GM21381 (cell line): ENCODE measurements at regions not wholly inside any gene's neighbourhood (a gene's known extent, or its start where the extent isn't known, plus 50 kb on each side); places are given as distances from the start of the nearest gene placed in this dataset.
"Not testable (repeated sequence)": the region's sequence is repeated elsewhere in the genome, so short reads cannot be mapped to it uniquely, and the experiment has no call there.

ENCODE experiments used
- ATAC-seq: cut with Tn5 transposase; IDR thresholded peaks from one replicate; pipeline ENCODE4 v1.9.1; 2021; ENCODE audit warnings: mild to moderate bottlenecking, moderate library complexity; ENCODE audit not compliant: unreplicated experiment

DNA sequence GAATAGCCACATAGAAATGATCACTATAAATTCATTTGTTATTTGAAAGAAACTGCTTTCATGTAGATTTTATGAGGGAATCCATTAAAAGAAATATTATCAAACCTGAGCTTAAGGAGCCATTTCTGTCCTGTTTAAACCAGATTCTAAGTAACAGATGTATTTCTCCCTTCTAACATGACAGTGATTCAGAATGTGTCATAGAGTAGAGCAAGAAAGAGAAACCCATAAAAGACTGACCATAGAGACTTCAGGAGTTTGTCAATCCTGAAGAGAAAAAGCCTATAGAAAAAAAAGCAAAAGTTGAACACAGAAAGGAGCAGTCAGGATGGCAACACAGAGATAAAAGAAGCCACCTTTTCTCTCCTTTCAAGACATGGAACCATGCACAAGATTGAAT, 390.6 kb downstream of the PRIM2 start:
- not testable (repeated sequence) for ATAC-seq

DNA sequence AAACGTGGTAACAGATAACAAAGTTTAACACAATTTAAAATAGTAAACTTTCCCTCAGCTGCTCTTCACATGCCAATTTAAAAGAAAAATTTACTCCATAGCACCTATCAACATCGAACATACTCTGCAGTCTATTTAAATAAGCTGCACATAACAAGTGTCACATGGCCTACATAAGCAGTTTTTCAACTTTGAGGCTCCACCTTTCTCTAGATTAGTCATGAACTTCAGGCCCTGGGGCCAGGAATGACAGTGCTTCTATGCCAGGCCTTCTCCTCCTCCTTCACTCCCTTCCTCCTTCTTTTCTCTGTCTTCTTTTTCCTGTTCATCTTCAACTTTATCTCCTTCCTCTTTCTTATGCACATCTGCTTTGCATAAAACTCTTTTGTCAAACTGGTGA, 405.1 kb downstream of the PRIM2 start:
- ATAC-seq = not testable (repeated sequence)

DNA sequence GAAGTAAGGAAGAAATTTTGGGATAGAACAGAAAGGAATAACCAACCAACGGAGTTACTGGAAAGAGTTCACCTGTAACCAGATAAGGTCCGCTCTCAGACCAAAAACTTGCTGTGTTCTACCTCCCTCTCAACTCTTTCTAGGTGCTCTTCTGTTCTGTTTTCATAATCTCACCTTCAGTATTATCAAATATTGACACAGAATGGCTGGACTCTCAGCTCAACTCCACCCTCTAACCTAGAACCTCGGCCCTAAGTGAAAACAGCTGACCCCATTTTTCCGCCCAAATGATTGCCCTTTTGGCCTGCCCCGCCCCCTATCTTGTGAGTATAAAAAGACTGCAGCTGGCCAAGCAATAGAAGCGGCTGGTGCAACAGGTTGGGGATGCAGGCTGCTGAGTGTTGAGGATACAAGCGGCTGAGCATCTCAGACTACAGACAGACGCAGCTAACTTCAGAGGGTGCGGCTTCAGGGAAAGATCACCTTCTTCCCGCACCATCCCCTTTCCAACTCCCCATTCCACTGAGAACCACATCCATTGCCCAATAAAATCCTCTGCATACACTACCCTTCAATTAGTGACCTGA, 406.5 kb downstream of the PRIM2 start:
- ATAC-seq = not testable (repeated sequence)

DNA sequence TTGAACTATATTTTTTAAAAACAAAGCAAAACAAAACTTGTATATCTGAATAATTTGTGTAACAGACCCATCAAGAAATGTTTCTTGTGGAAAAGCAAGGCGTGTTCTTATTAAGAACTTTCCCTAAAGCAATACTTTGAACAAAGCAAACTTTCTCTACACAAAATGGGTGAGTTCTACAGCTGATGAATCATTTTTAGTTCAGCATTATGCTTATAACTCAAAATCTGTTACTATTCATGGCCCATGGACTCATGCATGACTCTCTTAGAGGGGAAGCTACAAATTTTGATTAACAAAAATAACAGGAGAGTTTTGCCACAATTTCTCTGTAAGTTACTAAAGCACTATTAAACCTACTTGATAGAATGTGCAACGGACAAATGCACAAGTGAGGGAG, 412.0 kb downstream of the PRIM2 start:
- ATAC-seq = not testable (repeated sequence)

DNA sequence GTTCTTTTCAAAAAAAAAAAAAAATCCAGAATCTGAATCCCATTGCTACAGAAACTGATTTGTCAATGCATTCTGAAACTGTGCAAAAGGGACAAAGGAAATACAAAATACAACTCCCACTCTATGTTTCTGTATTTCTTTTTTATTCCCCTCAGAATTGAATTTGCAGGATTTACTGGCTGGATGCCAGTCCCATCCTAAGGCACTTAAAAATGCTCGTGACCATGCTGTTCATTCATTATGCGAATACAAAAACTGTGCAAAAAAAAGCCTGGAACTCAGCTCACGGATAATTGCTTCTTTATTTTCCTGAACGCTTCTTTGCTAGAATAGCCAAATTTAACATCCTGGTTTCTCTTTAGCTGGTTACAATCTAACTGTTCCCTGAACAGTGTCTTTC, 413.3 kb downstream of the PRIM2 start:
- ATAC-seq = not testable (repeated sequence)

DNA sequence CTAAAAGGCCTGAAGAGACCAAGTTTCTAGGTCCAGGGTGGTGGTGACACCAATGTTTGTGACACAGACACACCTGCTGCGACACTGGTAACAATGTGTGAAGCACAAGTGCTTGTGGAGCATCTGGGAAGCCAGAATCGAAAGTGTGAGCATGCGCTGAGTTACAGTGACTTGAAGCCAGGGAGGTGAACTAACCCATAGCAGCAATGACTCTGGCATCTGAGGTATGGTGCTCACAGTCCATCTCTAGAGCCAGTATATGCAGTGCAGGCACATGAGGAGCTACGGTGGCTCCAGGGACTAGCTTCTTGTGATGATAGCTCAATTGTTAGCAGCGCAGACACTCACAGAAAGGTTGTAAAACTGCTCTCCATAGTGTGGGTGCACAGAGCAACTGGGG, 430.3 kb downstream of the PRIM2 start:
- not testable (repeated sequence) for ATAC-seq

DNA sequence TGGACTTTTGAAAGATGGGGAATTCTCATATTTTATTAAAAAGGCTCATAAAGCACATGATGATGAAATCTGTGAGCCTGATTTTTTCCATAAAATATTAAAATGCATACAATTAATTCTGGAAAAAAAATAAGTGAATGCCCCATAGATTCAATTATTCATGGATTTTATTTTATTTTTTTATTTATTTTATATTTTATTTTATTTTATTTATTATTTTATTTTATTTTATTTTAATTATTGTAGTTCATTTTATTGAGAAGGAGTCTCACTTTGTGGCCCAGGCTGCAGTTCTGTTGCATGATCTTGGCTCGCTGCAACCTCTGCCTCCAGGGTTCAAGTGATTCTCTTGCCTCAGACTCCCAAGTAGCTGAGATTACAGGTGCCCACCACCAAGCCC, 442.4 kb downstream of the PRIM2 start:
- ATAC-seq = not testable (repeated sequence)

DNA sequence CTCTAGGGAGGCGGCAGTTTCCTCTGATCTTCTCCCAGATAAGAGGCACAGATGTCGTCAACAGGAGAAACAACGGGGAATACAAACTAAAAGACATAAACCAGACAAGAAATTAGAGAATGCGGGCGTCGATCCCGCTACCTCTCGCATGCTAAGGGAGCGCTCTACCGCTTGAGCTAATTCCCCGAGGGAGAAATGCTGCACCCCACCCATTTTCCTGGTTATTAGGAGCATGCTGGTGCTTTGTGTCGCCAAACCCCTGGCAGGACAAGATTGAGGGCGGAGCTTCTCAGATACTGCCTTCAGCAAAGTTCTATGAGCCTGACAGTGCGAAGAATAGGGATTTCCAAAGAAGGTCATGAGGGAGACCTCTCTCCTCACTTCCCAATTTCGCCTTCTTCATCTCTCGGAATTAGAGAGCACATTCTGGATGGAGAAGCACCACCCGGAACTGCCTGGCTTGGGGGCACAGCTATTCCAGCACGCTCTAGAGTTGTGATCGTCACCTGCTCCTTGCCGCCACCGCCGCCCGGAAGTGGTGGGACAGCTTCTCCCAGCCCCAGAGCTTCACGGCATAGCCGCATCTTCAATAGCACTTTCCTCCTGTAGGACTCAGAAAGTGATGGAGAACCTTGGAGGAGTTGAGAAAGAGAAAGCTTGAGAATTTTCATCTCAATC, 475.4 kb downstream of the PRIM2 start:
- not testable (repeated sequence) for ATAC-seq

DNA sequence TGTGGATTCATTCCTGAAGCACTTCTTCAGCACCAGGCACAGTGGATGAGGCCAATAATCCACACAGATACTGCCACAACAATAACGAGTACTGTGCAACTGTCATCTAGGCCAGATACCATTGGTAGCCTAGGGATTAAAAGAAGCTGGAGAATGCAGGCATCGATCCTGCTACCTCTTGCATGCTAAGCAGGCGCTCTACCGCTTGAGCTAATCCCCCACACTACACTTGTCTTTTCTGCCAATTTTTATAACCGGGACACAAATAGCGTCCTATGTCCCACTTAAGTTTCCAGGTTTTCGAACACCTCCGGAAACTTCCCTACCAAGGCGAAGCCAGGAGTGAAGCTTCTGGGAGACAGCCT, 475.9 kb downstream of the PRIM2 start:
- not testable (repeated sequence) for ATAC-seq

DNA sequence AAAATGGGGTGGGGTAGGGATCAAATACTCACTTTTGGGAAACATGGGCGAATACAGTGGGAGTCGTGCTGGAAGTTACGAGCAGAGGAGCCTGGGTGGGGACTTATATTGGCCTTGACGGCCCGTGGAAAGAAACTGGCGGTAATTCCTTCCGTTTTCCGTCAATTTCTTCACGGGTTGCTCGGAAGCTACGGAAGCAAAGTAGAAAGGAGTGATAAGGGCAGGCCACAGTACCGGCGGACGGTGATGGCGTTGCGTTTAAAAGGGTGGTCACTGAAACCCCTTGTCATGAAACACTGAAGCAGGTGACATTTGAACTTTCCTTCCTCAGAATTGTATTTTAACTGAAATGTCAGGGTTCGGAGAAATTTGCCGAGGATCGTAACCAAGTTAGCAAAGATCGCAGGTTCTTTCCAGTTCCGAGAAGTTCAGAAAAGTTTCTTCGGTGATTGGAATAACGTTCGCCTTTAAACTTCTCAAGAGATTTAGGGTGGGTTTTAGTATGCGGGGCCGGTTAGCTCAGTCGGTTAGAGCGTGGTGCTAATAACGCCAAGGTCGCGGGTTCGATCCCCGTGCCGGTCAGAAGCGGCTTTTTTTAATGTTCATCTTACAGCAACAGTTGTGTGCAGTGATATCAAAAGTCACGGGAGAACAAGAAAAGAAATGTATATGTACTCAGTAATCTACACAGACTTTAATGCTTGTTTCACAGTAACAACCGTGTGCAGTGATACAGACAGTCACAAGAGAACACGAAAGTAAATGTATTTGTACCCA, 482.5 kb downstream of the PRIM2 start:
- ATAC-seq = not testable (repeated sequence)

DNA sequence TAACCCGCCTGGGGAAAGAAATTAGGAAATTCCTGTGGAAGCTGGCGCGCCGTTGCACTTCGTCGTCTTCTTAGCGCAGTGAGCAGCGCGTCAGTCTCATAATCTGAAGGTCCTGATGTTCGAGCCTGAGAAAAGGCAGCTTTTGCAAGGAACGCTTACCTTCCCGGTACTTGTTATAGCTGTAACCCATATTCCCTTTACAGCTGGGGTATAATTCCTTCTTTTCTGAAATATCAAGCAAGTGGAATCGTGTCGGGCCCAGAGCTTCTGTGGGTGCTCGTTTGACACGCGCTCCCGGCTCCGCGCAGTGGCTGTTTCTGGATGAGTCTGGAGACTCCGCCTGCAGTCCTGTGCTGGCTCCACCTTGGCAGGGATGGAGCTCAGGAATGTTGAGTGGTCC, 491.2 kb downstream of the PRIM2 start:
- not testable (repeated sequence) for ATAC-seq

DNA sequence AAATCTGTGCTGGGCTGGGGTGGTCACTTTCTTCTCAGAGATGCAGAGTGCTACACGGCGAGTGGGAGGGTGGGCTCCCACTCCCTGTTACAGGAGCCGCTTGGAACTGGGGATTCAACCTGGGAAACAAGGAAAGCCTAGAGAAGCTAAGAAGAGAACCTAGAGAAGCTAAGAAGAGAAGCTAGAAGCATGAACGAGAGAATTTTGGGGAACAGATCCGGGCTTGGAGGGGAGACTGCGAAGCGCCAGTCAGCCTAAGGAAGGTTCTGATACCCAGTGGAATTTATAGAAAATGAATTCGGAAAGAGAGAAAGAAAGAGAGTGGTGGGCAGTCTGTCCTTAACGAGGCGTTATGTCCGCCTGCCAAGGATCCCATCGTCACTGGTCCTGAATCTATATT, 492.0 kb downstream of the PRIM2 start:
- ATAC-seq = not testable (repeated sequence)

DNA sequence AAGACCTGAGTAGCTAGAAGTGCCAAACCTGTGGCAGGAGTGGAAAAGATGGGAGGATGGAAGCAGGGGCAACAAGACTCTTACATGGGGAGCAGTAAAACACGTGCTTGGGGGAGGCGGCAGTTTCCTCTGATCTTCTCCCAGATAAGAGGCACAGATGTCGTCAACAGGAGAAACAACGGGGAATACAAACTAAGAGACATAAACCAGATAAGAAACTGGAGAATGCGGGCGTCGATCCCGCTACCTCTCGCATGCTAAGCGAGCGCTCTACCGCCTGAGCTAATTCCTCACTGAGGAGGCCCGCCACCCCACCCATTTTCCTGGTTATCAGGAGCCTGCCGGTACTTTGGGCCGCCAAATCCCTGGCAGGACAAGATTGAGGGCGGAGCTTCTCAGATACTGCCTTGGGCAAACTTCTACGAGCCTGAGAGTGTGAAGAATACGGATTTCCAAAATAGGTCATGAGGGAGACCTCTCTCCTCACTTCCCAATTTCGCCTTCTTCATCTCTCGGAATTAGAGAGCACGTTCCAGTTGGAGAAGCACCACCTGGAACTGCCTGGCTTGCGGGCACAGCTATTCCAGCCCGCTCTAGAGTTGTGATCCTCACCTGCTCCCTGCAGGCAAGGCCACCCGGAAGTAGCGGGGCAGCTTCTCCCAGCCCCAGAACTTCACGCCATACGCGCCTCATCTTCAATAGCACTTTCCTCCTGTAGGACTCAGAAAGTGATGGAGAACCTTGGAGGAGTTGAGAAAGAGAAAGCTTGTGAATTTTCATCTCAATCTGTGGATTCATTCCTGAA, 496.0 kb downstream of the PRIM2 start:
- ATAC-seq = not testable (repeated sequence)

DNA sequence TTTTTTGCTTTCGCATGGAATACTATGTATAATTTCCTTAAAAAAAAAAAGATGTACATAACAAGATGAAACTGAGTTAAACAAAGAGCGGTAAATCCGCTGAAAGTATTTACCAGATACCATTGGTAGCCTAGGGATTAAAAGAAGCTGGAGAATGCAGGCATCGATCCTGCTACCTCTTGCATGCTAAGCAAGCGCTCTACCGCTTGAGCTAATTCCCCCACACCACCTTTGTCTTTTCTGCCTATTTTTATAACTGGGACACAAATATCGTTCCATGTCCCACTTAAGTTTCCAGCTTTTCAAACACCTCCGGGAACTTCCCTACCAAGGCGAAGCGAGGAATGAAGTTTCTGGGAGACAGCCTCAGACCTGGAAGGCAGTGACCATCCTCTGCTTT, 498.4 kb downstream of the PRIM2 start:
- not testable (repeated sequence) for ATAC-seq

DNA sequence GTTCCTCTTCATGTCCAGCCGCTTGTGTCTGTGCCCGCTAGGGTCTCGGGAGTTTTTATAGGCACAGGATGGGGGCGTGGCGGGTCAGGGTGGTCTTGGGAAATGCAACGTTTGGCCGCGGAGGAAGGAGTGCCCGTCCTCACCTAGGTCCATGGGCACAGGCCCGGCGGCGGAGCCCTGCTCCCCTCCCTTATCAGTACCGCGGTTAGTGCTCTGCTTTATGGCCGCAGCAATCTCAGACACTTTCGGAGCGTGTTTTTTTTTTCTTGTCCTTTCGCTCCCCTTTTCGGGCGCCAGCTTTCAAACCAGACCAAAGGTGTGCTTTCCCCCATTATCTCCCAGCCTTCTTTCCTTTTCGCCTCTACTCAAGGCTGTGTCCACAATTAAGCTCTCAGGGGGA, 503.9 kb downstream of the PRIM2 start:
- ATAC-seq = not testable (repeated sequence)

DNA sequence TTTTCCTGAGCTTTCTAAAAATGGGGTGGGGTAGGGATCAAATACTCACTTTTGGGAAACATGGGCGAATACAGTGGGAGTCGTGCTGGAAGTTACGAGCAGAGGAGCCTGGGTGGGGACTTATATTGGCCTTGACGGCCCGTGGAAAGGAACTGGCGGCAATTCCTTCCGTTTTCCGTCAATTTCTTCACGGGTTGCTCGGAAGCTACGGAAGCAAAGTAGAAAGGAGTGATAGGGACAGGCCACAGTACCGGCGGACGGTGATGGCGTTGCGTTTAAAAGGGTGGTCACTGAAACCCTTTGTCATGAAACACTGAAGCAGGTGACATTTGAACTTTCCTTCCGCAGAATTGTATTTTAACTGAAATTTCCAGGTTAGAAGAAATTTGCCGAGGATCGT, 505.0 kb downstream of the PRIM2 start:
- not testable (repeated sequence) for ATAC-seq

DNA sequence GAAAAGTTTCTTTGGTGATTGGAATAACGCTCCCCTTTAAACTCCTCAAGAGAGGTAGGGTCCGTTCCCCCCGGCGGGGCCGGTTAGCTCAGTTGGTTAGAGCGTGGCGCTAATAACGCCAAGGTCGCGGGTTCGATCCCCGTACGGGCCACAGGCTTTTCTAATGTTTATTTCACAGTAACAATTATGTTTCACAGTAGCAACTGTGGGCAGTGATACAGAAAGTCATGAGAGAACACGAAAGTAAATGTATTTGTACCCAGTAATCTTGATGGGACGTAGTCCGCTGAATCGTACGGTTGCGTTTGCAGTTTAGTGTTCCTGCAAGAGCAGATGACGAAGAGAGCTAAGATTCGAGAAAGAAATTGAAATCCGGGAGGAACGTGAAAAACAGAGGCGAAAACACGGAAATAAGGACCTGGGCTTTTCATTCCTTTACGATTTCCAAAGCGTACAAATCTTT, 505.5 kb downstream of the PRIM2 start:
- no peak for ATAC-seq

DNA sequence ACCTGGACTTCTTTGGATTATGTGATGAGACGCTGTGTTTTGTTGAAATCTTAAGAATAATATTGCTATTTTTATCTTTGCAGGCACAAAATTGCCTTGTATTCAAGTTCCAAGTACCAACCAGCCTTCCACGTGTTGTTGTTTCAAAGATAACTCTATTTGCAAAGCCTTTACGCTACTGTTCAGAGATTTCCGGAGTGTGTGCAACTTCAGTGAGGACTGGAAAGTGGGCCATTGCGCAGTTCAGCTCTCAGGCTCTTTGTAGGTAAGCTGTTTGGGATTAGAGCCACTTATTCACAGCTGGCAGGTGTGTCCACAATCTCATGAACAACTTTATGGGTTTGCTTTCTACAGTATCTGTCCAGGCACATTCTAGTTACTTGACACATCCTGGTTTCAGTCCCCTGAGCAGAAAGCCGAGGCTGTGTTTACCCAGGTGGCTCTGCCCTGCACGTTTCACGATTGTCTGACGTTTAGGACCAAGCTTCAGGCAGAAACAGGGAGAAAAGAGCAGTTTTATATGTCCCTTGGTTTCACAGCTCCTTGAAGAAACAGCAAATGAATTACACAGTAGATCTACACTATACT, 520.3 kb downstream of the PRIM2 start:
- not testable (repeated sequence) for ATAC-seq

DNA sequence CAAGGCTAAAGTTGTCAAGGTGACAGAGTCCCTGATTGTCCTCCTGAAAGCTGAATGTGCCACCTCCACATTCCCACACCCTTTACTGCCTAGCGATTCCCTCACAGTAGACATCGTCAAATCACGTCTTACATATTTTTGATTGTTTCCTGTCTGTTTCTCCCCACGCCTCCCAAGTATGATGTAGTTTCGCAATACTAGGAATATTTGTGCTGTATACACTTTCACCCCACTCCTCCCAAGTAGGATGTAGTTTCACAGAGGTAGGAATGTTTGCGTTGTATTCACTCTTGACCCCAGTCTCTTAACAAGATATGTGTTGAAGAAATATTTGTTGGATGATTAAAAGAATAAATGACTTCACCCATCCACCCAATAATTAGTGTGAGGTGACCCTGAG, 524.1 kb downstream of the PRIM2 start:
- ATAC-seq = not testable (repeated sequence)

DNA sequence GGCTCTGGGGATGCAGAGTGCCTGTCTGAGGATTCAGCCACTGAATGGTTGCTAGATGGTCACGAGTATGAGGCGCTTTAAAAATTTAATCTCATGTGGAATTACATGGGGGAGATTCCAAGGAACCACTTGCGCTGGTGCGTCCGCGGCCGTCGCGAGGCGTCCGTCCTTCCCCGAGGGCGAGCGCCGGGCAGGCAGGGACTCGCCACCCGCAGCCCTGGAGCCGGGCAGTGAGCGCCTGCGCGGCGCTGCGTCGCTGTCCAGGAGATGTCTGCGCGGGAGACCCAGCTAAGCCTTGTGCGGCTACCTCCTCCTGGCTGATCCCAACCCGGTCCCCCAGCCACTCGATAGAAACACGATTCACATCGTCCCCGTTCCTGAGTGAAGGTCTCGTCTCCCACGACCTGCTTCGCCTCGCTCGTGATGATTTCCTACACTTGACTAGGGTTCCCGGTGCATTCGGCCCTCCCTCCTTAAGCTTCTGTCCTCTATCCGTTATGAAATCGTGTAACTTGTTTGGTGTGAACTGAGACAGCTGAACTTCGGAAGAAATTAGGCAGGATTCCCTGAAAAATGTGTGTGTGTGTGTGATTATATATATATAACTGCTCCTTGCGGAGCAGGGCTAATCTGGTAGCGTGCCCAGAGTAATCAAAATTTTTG, 536.4 kb downstream of the PRIM2 start:
- ATAC-seq = not testable (repeated sequence)
